Parathyroid adenoma (tissue), 2 donors: ENCODE measurements at regions not wholly inside any gene's neighbourhood (a gene's known extent, or its start where the extent isn't known, plus 50 kb on each side); places are given as distances from the start of the nearest gene placed in this dataset.

ENCODE experiments used
- H2AFZ ChIP-seq: fragments of 300-600 bp; sonication (generic); one replicate; pipeline ENCODE4 v1.7.0; 2017; ENCODE audit warnings: antibody characterized with exemption, mild to moderate bottlenecking
- H3K27ac ChIP-seq: fragments of 300-600 bp; sonication (generic); one replicate; pipeline ENCODE4 v1.7.0; 2017
- H3K27me3 ChIP-seq: fragments of 300-600 bp; sonication (generic); one replicate; pipeline ENCODE4 v1.7.0; 2017; ENCODE audit warnings: low read length; ENCODE audit not compliant: control insufficient read depth, insufficient read depth
- H3K36me3 ChIP-seq: fragments of 300-600 bp; sonication (generic); one replicate; pipeline ENCODE4 v1.7.0; 2017; ENCODE audit warnings: low read length; ENCODE audit not compliant: control insufficient read depth, insufficient read depth
- H3K4me1 ChIP-seq: fragments of 300-600 bp; sonication (generic); one replicate; pipeline ENCODE4 v1.7.0; 2017; ENCODE audit warnings: control low read depth
- H3K4me2 ChIP-seq: fragments of 300-600 bp; sonication (generic); one replicate; pipeline ENCODE4 v1.7.0; 2017; ENCODE audit warnings: low read length
- H3K4me3 ChIP-seq: fragments of 300-600 bp; sonication (generic); one replicate; pipeline ENCODE4 v1.7.0; 2017; ENCODE audit warnings: low read depth, low read length
- H3K79me2 ChIP-seq: fragments of 300-600 bp; sonication (generic); one replicate; pipeline ENCODE4 v1.7.0; 2017; ENCODE audit warnings: control low read depth
- H3K9ac ChIP-seq: fragments of 300-600 bp; sonication (generic); one replicate; pipeline ENCODE4 v1.7.0; 2017; ENCODE audit warnings: mild to moderate bottlenecking
- H3K9me3 ChIP-seq: fragments of 300-600 bp; sonication (generic); one replicate; pipeline ENCODE4 v1.7.0; 2017; ENCODE audit warnings: low read length; ENCODE audit not compliant: control insufficient read depth
- CTCF ChIP-seq: fragments of 300-600 bp; sonication (generic); IDR thresholded peaks from one replicate; pipeline ENCODE4 v1.7.0; 2017; ENCODE audit warnings: antibody characterized with exemption, mild to moderate bottlenecking
- donor health status: primary hyperparathyroidism.

GRCh38 chr14:42736408-42736807 is 1129.7 kb downstream of the LRFN5 start:
- Histone ChIP-seq H3K4me2 (no peak overlapping the region), H3K27ac (no peak overlapping the region), H3K36me3 (no peaks in the 10 kb centered on the region), H2AFZ (no peak overlapping the region), H3K9me3 (no peaks in the 10 kb centered on the region), H3K4me1 (no peaks in the 10 kb centered on the region), H3K79me2 (no peaks in the 10 kb centered on the region), H3K9ac (no peak overlapping the region), H3K27me3 (no peaks in the 10 kb centered on the region), H3K4me3 (no peak overlapping the region)
- TF ChIP-seq CTCF = no peak

- H3K9ac ChIP-seq = no peak overlapping the region
- H3K79me2 ChIP-seq = no peaks in the 10 kb centered on the region
- H2AFZ ChIP-seq = no peak overlapping the region
- H3K4me2 ChIP-seq = no peak overlapping the region
- no peaks in the 10 kb centered on the region for H3K9me3 ChIP-seq
- H3K27me3 ChIP-seq = no peaks in the 10 kb centered on the region
- no peak for TF ChIP-seq CTCF
- H3K27ac ChIP-seq = no peak overlapping the region
- no peaks in the 10 kb centered on the region for H3K36me3 ChIP-seq
- no peak overlapping the region for H3K4me3 ChIP-seq
- no peaks in the 10 kb centered on the region for H3K4me1 ChIP-seq
Observed at GRCh38 chr14:42734041-42734440, 1127.4 kb downstream of the LRFN5 start.

GRCh38 chr14:42732005-42732404 is 1125.3 kb downstream of the LRFN5 start:
- H3K9me3 ChIP-seq = no peaks in the 10 kb centered on the region
- H3K4me1 ChIP-seq = no peaks in the 10 kb centered on the region
- H3K4me2 ChIP-seq = no peak overlapping the region
- H3K27me3 ChIP-seq = no peaks in the 10 kb centered on the region
- no peaks in the 10 kb centered on the region for H3K79me2 ChIP-seq
- H3K36me3 ChIP-seq = no peaks in the 10 kb centered on the region
- H3K4me3 ChIP-seq = no peak overlapping the region
- H3K27ac ChIP-seq = no peak overlapping the region
- H2AFZ ChIP-seq = no peak overlapping the region
- TF ChIP-seq CTCF = no peak
- H3K9ac ChIP-seq = no peak overlapping the region

GRCh38 chr14:42731480-42731879 is 1124.8 kb downstream of the LRFN5 start:
- no peak for TF ChIP-seq CTCF
- H3K36me3 ChIP-seq = no peaks in the 10 kb centered on the region
- H3K9ac ChIP-seq = no peak overlapping the region
- no peak overlapping the region for H2AFZ ChIP-seq
- no peak overlapping the region for H3K4me2 ChIP-seq
- no peaks in the 10 kb centered on the region for H3K27me3 ChIP-seq
- H3K79me2 ChIP-seq = no peaks in the 10 kb centered on the region
- no peak overlapping the region for H3K4me3 ChIP-seq
- no peak overlapping the region for H3K27ac ChIP-seq
- H3K9me3 ChIP-seq = no peaks in the 10 kb centered on the region
- no peaks in the 10 kb centered on the region for H3K4me1 ChIP-seq

- no peaks in the 10 kb centered on the region for H3K79me2 ChIP-seq
- H3K36me3 ChIP-seq = no peaks in the 10 kb centered on the region
- no peak overlapping the region for H3K27ac ChIP-seq
- no peaks in the 10 kb centered on the region for H3K27me3 ChIP-seq
- H2AFZ ChIP-seq = no peak overlapping the region
- TF ChIP-seq CTCF = no peak
- no peaks in the 10 kb centered on the region for H3K4me1 ChIP-seq
- no peak overlapping the region for H3K9ac ChIP-seq
- H3K4me2 ChIP-seq = no peak overlapping the region
- no peaks in the 10 kb centered on the region for H3K9me3 ChIP-seq
- H3K4me3 ChIP-seq = no peak overlapping the region
Observed at GRCh38 chr14:42729681-42730080, 1123.0 kb downstream of the LRFN5 start.
